ENCODE measurements at regions not wholly inside any gene's neighbourhood (a gene's known extent, or its start where the extent isn't known, plus 50 kb on each side); places are given as distances from the start of the nearest gene placed in this dataset.
"Not testable (repeated sequence)": the region's sequence is repeated elsewhere in the genome, so short reads cannot be mapped to it uniquely, and the experiment has no call there.

- POLR2A ChIA-PET; intact Hi-C loops (cut with micrococcal nuclease); H3K36me3 ChIP-seq (ENCODE audit: control insufficient read depth in 2 of 2, extremely low read depth in 1 of 2, insufficient read depth in 2 of 2, low read length in 2 of 2); H3K4me1 ChIP-seq (ENCODE audit: control insufficient read depth, extremely low read depth, insufficient read depth, low read length); dilution Hi-C loops (cut with MboI; ENCODE audit: extremely low pct_ligation_motif_present, low sequenced_read_pairs); H2AFZ ChIP-seq (ENCODE audit: low read depth, low read length); H3K9me1 ChIP-seq (replicated peaks; ENCODE audit: control insufficient read depth, extremely low read depth, insufficient read depth, low read length); H3K79me2 ChIP-seq (ENCODE audit: control insufficient read depth, insufficient read depth, low read length); BruUV-seq (replicated peaks); CTCF ChIA-PET; H3K4me3 ChIP-seq (replicated peaks in 1 of 3; ENCODE audit: insufficient read depth in 1 of 3, low read depth in 1 of 3, low read length in 3 of 3); H4K20me1 ChIP-seq (replicated peaks; ENCODE audit: control insufficient read depth, extremely low read depth, insufficient read depth, low read length); H3K27ac ChIP-seq (ENCODE audit: insufficient read depth, low read depth, low read length); H3K9me3 ChIP-seq (replicated peaks; ENCODE audit: control insufficient read depth, insufficient read depth, low read length); H3K9ac ChIP-seq (replicated peaks; ENCODE audit: extremely low read depth, insufficient read depth, low read length); FAIRE-seq; H3K4me2 ChIP-seq (ENCODE audit: insufficient read depth, low read length); DNase-seq (ENCODE audit: low read depth, low spot score): not testable (repeated sequence)
- H3K27me3 ChIP-seq (ENCODE audit: control insufficient read depth in 2 of 2, insufficient read depth in 2 of 2, low read length in 2 of 2), result peaks cover 8 to 17% of the 10 kb centered on the region in 2 experiments
Observed at GRCh38 chr12:54105809-54106208, 52.2 kb downstream of the HOXC4 start.

- CTCF ChIA-PET; H3K9me3 ChIP-seq (replicated peaks; ENCODE audit: control insufficient read depth, insufficient read depth, low read length); H3K36me3 ChIP-seq (ENCODE audit: control insufficient read depth in 2 of 2, extremely low read depth in 1 of 2, insufficient read depth in 2 of 2, low read length in 2 of 2); H3K79me2 ChIP-seq (ENCODE audit: control insufficient read depth, insufficient read depth, low read length); H3K9ac ChIP-seq (replicated peaks; ENCODE audit: extremely low read depth, insufficient read depth, low read length); BruUV-seq (replicated peaks); H3K4me1 ChIP-seq (ENCODE audit: control insufficient read depth, extremely low read depth, insufficient read depth, low read length); POLR2A ChIA-PET; H3K9me1 ChIP-seq (replicated peaks; ENCODE audit: control insufficient read depth, extremely low read depth, insufficient read depth, low read length); H3K4me2 ChIP-seq (ENCODE audit: insufficient read depth, low read length); H3K27ac ChIP-seq (ENCODE audit: insufficient read depth, low read depth, low read length); H3K4me3 ChIP-seq (replicated peaks in 1 of 3; ENCODE audit: insufficient read depth in 1 of 3, low read depth in 1 of 3, low read length in 3 of 3); dilution Hi-C loops (cut with MboI; ENCODE audit: extremely low pct_ligation_motif_present, low sequenced_read_pairs); H2AFZ ChIP-seq (ENCODE audit: low read depth, low read length); DNase-seq (ENCODE audit: low read depth, low spot score); FAIRE-seq; intact Hi-C loops (cut with micrococcal nuclease); H4K20me1 ChIP-seq (replicated peaks; ENCODE audit: control insufficient read depth, extremely low read depth, insufficient read depth, low read length): not testable (repeated sequence)
- H3K27me3 ChIP-seq (ENCODE audit: control insufficient read depth in 2 of 2, insufficient read depth in 2 of 2, low read length in 2 of 2), result peaks cover 8 to 17% of the 10 kb centered on the region in 2 experiments
Observed at GRCh38 chr12:54106252-54106651, 52.6 kb downstream of the HOXC4 start.

Data from endothelial cell of umbilical vein (primary cell).